Mesothelial cell of epicardium (in vitro differentiated cells): ENCODE measurements at regions not wholly inside any gene's neighbourhood (a gene's known extent, or its start where the extent isn't known, plus 50 kb on each side); places are given as distances from the start of the nearest gene placed in this dataset.

Experiments
- DNase-seq, 2 experiments: peaks; one replicate each; pipeline ENCODE4 v3.0.0; 2021; ENCODE audit warnings: low spot score in 2 of 2; ENCODE audit not compliant: unreplicated experiment in 2 of 2
- H3K27ac Mint-ChIP-seq: 2 replicates; pipeline ENCODE4 v1.8.0; 2021; ENCODE audit warnings: mixed read lengths
- H3K27me3 Mint-ChIP-seq: 2 replicates; pipeline ENCODE4 v1.8.0; 2021; ENCODE audit warnings: low read depth, mixed read lengths
- H3K36me3 Mint-ChIP-seq: 2 replicates; pipeline ENCODE4 v1.8.0; 2021; ENCODE audit warnings: mixed read lengths
- H3K4me1 Mint-ChIP-seq: 2 replicates; pipeline ENCODE4 v1.8.0; 2021; ENCODE audit warnings: mixed read lengths
- H3K4me3 Mint-ChIP-seq: 2 replicates; pipeline ENCODE4 v1.8.0; 2021; ENCODE audit warnings: mild to moderate bottlenecking, moderate library complexity, mixed read lengths
- H3K9me3 Mint-ChIP-seq: 2 replicates; pipeline ENCODE4 v1.8.0; 2021; ENCODE audit warnings: mixed read lengths
- CTCF ChIP-seq: fragments of 200-600 bp; sonication (generic); IDR thresholded peaks from one replicate; pipeline ENCODE4 v1.5.0; 2021; ENCODE audit warnings: antibody characterized with exemption; ENCODE audit not compliant: unreplicated experiment

GRCh38 chr2:189281201-189281600, 101.6 kb upstream of the COL5A2 start:
- H3K4me1 Mint-ChIP-seq, result peaks cover 13% of the 10 kb centered on the region
- TF ChIP-seq CTCF, result no peak
- no peak overlapping the region for H3K27ac Mint-ChIP-seq
- no peaks in the 10 kb centered on the region for H3K27me3 Mint-ChIP-seq
- DNase-seq, result no peak
- H3K9me3 Mint-ChIP-seq, result no peaks in the 10 kb centered on the region
- no peak overlapping the region for H3K4me3 Mint-ChIP-seq
- no peaks in the 10 kb centered on the region for H3K36me3 Mint-ChIP-seq

- H3K27me3 Mint-ChIP-seq, result no peaks in the 10 kb centered on the region
- H3K27ac Mint-ChIP-seq, result peak overlapping the region; percentile 86
- peaks cover 4% of the 10 kb centered on the region for H3K36me3 Mint-ChIP-seq
- DNase-seq, result no peak
- no peak overlapping the region for H3K4me3 Mint-ChIP-seq
- TF ChIP-seq CTCF, result no peak
- peaks cover 33% of the 10 kb centered on the region for H3K4me1 Mint-ChIP-seq
- H3K9me3 Mint-ChIP-seq, result peaks cover 4% of the 10 kb centered on the region
These were observed 105.8 kb upstream of the COL5A2 start for GRCh38 chr2:189285349-189285748.

GRCh38 chr2:189285962-189286645, 106.5 kb upstream of the COL5A2 start:
- H3K27ac Mint-ChIP-seq, result peak overlapping the region; percentile 86
- H3K9me3 Mint-ChIP-seq, result peaks cover 7% of the 10 kb centered on the region
- DNase-seq, result no peak
- H3K4me1 Mint-ChIP-seq, result peaks cover 33% of the 10 kb centered on the region
- peaks cover 6% of the 10 kb centered on the region for H3K36me3 Mint-ChIP-seq
- no peak for TF ChIP-seq CTCF
- no peak overlapping the region for H3K4me3 Mint-ChIP-seq
- no peaks in the 10 kb centered on the region for H3K27me3 Mint-ChIP-seq

- Mint-ChIP-seq H3K27ac (peak overlapping the region; percentile 95), H3K36me3 (peaks cover 9% of the 10 kb centered on the region), H3K4me1 (peaks cover 33% of the 10 kb centered on the region), H3K9me3 (peaks cover 18% of the 10 kb centered on the region), H3K27me3 (no peaks in the 10 kb centered on the region), H3K4me3 (no peak overlapping the region)
- TF ChIP-seq CTCF, result no peak
- no peak for DNase-seq
These were observed 107.8 kb upstream of the COL5A2 start for GRCh38 chr2:189287363-189287762.

- H3K4me1 Mint-ChIP-seq, result peaks cover 33% of the 10 kb centered on the region
These were observed 108.5 kb upstream of the COL5A2 start for GRCh38 chr2:189287982-189288521.

More at GRCh38 chr2:189287982-189288521, 108.5 kb upstream of the COL5A2 start:
- peak; percentile 37 for TF ChIP-seq CTCF
- Mint-ChIP-seq H3K36me3 (peaks cover 9% of the 10 kb centered on the region), H3K9me3 (peaks cover 18% of the 10 kb centered on the region), H3K27me3 (no peaks in the 10 kb centered on the region), H3K27ac (peak overlapping the region; percentile 95), H3K4me3 (no peak overlapping the region)
- DNase-seq, result no peak
